GM19452 (cell line): ENCODE measurements at regions not wholly inside any gene's neighbourhood (a gene's known extent, or its start where the extent isn't known, plus 50 kb on each side); places are given as distances from the start of the nearest gene placed in this dataset.
A peak's percentile ranks its signal among the peaks of the same experiment; 100 is the strongest.

Source experiments
- ATAC-seq: cut with Tn5 transposase; IDR thresholded peaks from one replicate; pipeline ENCODE4 v1.9.1; 2021; ENCODE audit not compliant: unreplicated experiment

DNA sequence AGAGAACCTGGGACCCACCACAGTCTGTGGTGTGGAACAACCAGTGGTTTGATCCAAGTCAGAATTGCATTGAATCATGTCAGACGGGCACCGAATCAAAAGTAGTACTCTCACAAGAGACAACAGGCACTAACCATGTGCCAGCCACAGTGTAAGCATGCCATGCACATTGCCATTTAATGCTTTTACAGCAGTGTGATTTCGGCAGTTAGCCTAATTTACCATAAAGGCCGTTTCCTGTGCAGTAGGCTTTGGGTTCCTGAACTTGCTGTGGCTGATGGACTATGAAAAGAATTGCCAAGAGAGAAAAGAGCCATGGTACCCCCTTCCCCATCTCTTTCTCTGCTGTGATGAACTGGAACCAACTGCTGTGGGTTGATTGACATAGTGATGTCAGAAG lies 540.6 kb downstream of the EBF1 start:
- ATAC-seq = no peak

- no peak for ATAC-seq
Observed at GRCh38 chr5:158553962-158554336, 545.8 kb downstream of the EBF1 start.

GRCh38 chr5:158553195-158553961 lies 546.3 kb downstream of the EBF1 start:
- ATAC-seq = no peak

GRCh38 chr5:158552241-158552640 lies 547.5 kb downstream of the EBF1 start:
- no peak for ATAC-seq

DNA sequence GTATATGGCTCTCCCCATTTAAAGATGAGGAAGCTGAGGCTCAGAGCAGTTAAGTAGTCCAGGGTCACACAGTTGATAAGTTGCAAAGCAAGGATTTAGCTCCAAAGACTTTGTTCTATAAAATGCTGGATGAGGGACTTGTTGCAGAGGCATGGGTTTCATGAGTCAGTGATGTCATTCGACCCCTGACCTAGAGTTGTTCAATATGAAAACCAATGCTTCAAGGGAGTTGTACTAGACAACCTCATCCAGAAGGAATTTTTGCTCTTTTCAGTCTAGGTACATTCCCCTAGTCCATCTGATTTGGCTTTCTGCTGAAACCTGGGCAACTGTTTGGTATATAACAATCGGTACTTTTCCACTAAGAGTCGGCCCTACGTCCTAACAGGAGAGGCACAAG lies 550.4 kb downstream of the EBF1 start:
- ATAC-seq = no peak

DNA sequence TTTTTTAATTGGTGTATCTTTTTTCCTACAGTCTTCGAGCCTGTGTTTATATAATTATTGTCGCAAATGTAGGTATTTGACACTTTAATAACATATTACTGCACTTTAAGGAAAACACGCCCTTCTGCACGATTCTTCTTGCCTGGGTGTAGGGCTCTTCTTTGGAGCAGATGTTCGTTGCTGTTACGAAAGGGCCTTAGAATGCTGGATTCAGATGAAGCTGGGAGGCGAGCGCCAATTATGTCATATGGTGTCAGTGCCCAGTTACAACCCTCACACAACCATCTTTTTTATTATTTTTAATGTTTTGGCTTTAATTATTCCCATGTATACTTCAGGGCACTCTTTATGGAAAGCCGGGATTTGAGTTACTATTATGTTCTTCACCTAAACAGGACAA lies 553.0 kb downstream of the EBF1 start:
- ATAC-seq = no peak

- ATAC-seq = no peak
Observed at GRCh38 chr5:158545949-158546530, 553.7 kb downstream of the EBF1 start.

- no peak for ATAC-seq
Observed at GRCh38 chr5:158544388-158545339, 555.1 kb downstream of the EBF1 start.

DNA sequence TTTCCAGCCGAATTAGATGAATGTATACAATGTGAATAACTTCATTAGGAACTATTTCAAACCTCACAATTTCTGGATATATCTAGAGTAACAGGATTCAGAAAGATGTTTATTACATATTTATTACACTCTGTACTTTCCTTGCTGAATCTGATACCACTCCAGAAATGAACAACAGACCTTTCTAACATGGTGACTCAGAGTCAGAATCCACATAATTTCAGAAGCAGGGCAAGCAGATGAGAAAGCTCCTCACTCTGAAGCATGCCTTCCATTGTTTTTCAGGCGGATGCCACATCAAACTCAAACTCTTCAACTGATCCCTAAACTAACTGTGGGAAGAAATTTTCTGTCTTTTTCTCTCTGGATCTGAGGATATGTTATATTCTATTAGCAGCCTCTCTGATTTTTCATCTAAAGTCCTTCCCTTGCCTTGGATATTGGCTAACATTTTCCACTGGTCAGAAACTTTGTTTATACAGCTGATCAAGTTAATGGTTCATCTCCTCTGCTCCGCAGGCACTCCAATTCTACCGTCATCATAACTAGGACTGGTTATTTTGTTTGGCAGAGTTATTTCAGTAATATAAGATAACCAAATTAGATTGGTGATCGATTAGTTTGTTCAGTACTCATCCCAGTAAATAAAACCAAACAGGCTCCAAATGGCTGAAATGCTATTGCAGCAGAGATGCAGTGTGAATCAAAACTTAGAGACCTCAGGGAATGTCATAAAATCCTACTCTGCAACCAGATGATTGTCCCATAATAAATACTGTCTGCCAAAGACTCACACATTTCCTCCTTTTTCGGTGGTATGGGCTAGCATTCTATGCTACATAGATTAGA lies 556.0 kb downstream of the EBF1 start:
- no peak for ATAC-seq

DNA sequence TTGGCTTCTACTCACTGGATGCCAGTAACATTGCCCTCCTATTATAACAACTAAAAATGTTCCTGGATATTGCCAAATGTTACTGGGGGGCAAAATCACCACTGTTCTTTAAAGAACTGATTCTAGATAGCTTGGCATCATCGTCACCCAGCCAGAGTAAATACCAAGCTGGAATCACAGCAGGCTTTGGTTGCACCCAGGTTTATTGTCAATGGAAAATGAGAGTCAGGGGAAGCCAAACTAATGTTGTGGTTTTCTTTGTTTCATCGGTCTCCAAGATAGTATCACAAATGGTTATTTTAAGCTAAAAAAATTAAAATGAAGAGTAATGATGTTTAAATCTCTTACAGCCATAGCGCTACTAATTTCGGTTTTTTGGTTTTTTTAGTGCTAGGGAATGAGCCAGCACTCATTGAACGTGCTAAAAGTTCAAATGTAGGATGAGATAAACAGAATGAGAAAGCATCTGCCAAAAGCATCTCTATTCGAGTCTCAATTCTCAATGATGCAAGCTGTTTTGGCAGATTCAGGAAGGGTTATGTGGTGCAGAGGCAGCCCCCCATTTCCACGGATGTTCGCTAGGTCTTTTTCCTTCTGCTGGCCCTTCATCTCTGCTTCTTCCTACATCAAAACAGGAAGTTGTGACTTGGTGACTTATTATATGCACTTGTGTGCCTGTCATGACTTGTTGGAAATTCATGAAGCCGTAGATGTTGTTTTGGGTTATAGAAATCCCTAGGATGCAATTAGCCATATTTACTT lies 558.0 kb downstream of the EBF1 start:
- no peak for ATAC-seq

- peak; percentile 81 for ATAC-seq
Observed at GRCh38 chr5:158538506-158539074, 561.1 kb downstream of the EBF1 start.

DNA sequence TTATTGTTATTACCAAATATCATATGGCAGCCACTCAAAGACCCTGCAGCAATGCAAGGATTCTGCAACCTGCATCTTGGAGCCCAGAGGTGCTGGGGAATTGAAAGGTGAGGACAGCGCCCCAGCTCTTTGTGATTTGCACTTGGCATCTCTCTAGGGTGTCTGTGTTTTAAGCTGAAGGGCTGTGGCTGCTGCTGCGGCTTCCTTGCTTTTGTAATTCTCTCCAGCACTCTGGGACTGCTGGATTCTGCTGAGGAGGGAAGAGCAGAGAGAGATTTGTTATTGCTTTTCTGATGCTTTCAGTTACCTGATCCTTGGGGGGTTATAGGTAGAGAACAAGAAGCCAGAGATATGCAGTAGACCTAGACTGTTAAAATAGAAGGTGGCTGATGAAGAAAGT lies 562.4 kb downstream of the EBF1 start:
- no peak for ATAC-seq

GRCh38 chr5:158534203-158534602 lies 565.5 kb downstream of the EBF1 start:
- ATAC-seq = no peak

- ATAC-seq = no peak
Observed at GRCh38 chr5:158532739-158533138, 567.0 kb downstream of the EBF1 start.

GRCh38 chr5:158531860-158532259 lies 567.9 kb downstream of the EBF1 start:
- ATAC-seq = no peak

GRCh38 chr5:158530115-158530514 lies 569.6 kb downstream of the EBF1 start:
- ATAC-seq = no peak

GRCh38 chr5:158529454-158529853 lies 570.3 kb downstream of the EBF1 start:
- no peak for ATAC-seq

DNA sequence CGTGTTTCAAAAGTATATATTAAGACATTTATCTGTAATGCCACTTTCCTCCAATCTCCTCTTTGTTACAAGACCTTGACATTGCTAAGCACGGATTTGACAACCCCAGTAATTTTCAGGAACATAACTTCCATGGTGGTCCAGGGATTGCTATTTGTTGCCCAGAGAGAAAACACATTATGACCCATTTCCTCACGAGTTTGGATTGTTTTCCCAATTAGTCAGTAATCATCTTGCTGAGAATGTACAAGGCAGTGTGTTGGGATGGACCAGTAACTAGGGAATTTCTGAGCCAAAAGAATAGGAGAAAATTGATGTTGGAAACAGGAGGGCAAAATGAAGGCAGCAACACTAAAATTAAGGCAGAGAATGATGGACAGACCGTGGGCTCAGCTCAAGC lies 574.1 kb downstream of the EBF1 start:
- no peak for ATAC-seq

GRCh38 chr5:158524070-158524469 lies 575.6 kb downstream of the EBF1 start:
- ATAC-seq = no peak

DNA sequence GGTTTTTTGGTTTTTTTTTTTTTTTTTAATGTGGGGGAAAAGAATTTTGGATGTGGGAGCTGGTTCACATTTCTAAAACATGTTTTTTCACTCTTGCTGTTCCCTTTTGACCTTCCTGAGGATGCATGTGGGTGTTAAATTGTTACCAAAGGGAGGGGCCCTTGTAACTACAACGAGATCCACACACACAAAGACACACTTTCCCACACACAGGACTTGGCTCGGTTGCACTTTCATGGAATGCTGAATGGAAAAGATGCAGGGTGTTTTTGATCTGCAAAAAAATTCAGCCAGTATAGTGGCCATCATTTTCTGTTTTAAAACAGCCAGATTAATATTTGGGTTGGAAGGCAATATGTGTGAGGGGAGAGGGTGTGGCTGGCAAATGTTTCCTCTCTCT lies 576.9 kb downstream of the EBF1 start:
- no peak for ATAC-seq
